ENCODE measurements at regions not wholly inside any gene's neighbourhood (a gene's known extent, or its start where the extent isn't known, plus 50 kb on each side); places are given as distances from the start of the nearest gene placed in this dataset.

DNA sequence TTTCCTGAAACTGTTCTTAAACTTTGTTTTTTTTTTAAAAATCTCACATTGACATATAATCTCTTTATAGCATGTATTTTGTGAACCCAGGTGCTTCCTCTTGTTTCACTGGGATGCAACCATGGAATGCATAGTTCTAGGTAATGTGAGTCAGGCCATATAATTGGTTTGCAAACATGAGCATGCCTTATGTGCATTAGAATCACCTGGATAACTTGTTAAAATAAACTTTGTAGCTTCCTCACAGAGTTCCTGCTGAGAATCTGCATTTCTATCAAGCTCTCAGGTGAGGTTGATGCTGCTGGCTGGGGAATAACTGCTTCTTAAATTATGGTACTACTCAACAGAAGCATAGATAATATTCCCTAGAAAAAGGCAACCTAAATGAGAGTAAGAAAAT lies 940.3 kb upstream of the LCORL start:
- no peak for DNase-seq (ENCODE audit: low read depth in 3 of 3)

DNA sequence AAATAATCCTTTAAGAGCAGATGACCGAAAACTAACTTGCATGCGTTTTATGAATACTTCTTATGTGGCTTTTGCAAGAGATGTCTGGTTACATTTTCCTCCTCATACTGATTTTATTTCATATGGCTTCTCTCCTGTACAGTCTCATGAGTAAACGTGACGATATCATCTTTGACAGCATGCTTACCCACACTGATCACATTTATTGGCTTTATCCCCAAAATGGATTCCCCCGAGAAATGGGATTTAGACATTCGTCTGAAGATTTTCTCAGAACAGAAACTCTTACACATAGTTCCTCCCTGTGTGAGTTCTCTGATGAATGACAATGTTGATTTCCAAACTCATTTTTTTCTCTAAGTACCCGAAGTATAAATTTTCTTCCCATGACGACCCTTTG lies 939.7 kb upstream of the LCORL start:
- no peak for DNase-seq (ENCODE audit: low read depth in 3 of 3)

DNA sequence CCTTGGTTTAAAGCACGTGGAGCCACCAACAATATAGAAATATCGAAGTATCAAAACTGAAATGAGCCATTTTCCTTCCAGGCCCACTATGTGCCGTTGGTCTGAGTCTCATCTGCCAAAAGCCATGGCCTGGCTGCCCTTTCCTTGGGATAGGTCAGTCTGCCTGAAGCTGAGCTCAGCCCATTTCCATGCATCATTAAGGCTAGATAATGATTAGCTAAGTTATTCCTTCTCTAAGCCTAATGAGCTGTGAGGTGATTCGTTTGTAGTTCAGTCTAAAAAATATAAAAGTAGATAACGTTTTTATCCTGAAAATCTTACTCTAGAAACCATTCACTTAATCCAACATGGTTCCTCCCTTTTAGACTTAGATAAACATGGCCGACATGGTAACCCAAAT lies 936.2 kb upstream of the LCORL start:
- no peak for DNase-seq (ENCODE audit: low read depth in 3 of 3)

DNA sequence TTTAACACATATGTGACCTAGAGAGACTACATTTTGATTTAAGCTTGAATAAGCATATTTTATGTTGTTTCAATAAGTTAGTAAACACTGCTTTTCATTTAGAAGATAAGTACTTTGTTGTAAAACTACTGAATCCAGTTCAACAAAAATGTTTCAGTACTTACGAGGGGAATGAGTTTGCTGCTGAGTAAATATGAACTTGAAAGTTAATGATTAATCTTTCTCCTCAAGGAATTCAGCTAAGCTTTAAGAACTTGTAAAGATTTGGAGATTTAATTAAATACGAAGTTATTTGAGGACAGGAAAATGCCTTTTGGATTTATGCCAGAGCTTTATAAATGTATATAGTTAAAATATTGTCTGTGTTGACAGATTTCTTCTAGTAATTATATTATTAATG lies 933.0 kb upstream of the LCORL start:
- DNase-seq (ENCODE audit: low read depth in 3 of 3) = no peak

DNA sequence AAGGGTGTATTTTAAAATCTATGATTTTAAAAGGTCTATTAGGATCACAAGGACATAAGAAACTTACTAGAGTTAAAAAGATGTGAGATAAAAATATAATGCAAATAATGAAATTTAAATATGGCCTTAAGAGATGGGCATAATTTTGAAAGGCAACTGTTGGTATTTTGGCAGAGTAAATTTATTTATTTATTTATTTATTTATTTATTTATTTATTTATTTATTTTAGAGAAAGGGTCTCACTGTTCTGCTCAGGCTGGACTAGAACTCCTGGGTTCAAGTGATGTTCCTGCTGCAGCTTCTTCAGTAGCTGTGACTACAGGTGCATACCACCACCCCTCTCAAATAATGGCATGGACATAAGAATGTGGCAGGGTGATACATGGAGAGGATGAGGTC lies 932.1 kb upstream of the LCORL start:
- DNase-seq (ENCODE audit: low read depth in 3 of 3) = no peak

DNA sequence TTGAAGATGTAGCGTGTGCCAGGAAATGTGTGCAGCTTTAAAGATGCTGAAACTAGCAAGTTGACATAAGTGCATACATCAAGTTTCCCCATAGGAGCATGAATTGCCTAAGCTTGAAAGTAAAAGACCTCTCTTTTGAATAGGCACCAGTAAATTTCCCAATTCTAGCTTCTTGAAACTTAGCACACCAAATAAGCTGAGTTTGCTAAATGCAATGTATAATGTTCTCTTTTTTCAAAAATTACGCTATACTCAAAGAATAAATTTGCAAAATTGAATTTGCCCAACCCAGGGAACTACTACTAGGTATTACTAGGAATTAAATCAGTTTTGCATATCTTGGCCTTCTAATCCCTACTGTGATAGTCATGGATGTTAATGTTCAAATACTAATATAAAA lies 923.9 kb upstream of the LCORL start:
- no peak for DNase-seq (ENCODE audit: low read depth in 3 of 3)

DNA sequence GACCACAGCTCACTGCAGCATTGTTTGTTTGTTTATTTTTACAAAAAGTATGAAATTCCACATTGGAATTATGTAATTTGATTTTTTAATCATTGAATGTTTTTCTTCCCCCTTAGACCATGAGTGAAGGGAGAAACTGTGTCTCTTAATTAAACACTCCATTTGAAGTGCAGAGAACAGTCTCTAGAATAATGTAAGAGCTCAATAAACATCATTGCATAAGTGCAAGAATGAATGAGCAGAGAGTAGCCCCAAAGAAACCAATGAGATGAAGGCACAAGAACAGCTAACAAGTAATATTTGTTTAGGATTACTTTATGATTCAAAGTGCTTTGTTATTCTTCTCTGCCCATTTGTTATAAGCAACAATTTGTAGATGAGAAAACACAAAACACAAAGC lies 921.3 kb upstream of the LCORL start:
- DNase-seq (ENCODE audit: low read depth in 3 of 3) = no peak

DNA sequence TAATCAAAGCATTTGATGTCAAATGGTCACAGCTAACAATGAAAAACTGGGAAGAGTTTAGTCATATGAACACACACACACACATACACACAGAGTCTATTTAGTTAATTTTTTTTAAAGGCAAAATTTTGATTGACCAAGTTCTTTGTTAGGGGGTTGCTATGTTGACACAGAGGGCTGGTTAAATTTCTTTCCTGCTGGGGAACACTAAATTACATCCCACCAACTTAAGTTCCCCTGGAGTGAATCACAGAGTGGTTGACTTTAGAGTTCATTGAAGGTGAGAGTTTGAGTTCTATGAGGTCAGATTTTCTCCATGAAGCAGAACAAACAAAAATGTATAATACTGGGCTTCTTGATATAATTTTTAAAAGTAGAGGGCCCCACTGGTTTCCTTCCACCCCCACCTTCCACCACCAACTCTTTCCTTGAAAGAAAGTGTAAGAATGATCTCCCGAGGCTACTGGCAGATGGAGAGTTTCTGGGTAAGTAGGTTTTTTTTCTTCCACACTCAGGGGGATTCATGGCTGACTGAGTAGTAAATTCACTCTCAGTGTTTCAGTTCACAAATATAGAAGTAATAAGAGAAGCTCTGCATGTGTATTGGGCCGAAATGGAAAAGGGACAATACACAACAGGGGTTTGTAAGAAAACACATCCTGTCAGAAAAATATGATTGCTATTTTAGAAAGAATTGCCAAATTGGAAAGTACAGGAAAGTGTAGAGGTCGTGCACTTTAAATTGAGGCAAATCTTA lies 917.0 kb upstream of the LCORL start:
- DNase-seq (ENCODE audit: low read depth in 3 of 3) = no peak

DNA sequence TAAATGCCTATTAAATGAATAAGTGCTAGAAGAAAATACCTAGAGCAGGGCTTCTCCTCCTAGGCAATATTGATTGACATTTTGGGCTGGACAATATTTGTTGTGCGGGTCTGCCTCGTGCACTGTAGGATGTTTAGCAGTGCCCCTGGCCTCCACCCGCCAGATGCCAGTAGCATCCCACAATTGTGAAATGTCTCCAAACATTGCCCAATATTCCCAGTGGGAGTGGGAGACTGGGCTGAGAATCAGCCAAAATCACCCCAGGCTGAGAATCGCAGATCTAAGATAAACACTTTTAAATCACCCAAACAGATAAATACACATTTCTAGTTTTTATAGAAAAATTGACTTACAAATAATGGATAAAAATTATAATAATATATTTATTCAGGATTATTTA lies 916.2 kb upstream of the LCORL start:
- no peak for DNase-seq (ENCODE audit: low read depth in 3 of 3)

DNA sequence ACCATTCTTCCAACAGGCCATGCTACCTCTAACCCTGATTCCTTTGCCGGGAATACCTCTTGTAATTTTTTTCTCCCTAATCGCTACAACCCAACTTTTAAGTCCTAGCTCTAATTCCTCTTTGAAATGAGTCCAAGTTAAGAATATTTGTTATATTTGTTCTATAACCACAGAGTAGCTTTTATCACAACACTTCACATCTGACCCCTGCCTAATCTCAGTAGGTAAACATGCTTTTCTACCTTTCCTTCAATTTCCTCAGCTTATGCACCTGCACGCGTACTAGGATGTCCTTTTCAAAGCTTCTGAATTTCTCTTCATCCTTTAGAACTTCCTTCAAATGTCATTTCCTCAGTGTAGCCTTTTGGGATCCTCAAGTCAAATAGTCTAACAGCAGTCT lies 915.5 kb upstream of the LCORL start:
- no peak for DNase-seq (ENCODE audit: low read depth in 3 of 3)

DNA sequence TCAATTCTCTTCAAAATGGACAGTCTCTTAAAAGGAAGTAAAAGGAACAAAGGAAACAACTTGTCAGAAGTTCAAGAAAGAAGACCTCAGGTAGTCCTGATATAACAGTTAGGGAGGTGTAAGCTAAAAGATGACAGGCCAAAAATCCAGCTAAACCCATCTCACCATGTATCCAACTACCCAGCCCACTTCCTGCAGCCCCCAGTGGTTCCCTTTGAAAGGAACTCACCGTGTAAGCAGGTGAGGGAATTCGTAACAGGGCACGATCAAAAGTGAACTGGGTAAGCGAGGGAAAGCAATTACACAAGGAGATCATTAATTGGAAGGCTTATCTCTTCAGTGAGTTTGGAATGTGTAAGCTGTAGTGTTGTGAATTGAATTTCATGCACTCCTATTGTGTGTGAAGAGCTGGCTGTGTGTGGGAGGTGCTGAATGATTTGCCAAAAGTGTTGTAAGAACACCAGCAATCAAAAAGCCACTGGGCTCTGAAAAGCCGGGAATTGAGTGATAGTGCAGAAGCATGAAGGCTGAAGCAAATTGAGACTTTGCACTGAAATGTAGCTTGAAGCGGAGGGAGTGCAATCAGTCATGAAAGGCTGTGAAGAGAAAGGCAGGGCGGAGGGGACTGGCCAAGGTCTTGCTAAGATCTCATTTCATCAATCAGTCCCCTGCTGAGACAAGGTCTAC lies 914.2 kb upstream of the LCORL start:
- no peak for DNase-seq (ENCODE audit: low read depth in 3 of 3)

DNA sequence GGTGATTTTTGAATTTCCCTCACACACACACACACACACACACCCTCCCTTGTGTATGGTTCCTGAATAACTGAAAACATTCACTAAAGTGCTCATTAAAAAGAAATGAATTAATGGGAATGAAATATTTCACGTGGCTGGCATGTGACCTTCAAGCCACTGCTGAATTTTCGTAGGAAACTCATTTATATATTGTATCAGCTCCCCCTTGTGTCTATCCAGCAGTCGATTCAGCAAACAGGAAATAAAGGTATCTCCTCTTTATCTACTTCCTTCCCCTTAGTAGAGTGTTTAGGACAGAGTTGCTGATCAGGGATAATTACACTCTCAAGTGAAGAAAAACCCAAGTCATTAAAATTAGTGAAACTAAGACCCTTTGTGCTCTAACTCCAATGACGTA lies 912.6 kb upstream of the LCORL start:
- no peak for DNase-seq (ENCODE audit: low read depth in 3 of 3)

DNA sequence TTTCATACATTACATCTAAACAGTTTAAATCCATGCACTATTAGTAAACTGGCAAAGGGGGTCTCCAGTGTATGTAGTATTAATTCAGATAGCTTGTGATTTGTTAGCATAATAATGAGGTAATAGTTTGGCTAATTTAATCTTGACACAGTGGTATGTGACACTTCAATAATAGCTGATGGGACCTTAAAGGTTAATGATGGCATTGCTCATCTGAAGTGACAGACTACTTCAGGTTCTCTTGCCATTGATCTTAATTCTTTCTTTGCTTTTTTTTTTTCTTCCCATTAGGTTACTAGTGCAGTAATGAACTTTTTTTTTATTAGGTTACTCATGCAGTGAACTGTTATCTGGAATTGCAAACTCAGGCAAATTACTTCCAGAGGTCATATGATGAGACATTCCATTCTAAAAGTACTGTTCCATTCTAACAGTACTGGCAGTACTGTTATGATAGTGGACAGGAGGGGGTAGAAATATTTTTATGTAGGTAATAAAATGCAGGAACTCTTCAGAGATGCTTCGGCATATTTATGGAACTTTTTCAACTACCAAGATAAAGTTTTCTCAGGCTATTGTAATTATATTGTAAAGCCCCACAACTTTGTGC lies 911.3 kb upstream of the LCORL start:
- no peak for DNase-seq (ENCODE audit: low read depth in 3 of 3)

DNA sequence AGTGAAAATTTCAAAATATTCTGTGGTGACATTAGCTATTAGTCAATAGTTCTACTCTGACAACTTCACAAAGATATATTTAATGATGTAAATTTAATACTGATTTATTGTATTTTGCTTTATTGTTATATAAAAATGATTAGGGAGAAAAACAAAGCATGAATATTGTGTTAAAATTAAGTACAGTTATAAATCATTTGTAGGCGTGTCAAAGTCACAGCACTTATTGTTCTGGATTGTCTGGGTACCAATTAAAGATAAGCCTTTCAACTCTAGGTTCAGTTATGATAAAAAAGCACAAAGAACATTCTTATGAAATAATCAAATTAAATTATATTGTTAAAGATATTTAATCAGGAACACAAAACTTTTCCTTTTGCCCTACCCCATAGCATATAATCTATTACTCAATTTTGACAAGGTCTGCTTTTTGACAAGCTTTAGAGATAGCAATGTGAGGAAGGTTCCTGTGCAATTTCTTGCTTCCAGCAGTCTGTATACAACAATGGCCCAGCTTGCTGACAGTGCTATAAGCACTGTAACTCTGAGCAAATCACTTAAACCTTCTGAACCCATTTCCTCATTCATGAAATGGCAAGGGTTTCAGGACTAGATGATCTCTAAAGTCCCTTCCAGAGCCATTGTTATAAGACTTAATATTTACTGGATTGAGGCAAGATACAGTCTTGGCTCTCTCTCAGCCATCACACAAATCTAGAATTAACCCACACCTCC lies 910.3 kb upstream of the LCORL start:
- DNase-seq (ENCODE audit: low read depth in 3 of 3) = no peak

DNA sequence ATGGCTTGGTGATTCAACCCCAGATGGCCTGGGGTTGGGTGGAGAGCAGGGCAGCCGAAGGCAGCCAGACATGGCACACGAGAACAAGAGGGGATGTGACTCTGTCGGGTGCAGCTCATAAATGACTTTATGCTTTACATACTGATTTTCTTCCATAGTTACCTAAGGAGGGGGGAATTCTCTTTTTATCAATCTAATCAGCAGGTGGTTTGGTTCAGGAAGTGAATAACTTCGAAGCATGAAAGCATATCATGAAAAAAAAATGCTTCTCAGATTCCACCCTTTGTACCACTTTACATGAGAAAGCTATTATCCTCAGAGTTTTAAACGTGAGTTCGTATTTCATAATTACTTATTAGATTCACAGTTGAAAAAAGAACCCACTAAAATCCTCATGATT lies 908.9 kb upstream of the LCORL start:
- DNase-seq (ENCODE audit: low read depth in 3 of 3) = no peak

DNA sequence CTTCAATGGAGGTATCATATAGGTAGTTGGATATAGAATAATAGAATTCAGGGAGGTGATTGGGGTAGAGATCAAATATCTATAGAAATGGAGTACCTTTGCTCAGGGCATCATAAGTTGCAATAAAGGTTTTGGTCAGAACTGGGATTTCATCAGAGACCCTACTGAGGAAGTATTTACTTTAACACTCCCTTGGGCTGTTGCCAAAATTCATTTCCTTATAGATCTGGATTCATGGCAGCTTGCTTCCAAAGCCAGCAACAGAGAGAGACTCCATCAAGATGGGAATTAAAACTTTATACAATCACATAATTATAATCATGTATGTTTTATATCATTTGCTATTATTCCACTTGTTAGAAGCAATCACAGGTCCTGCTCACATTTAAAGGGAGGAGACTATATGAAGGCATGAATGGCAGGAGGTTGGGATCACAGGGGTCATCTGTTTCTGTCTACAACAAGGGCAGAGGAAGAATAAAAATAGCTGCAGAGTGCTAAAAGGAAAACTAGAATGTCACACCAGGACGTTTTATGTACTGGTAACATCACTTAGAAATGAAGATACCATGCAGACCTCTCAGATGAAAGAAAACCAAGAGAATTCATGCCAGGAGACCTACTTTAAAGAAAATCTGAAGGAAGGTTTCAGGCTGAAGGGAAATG lies 902.1 kb upstream of the LCORL start:
- DNase-seq (ENCODE audit: low read depth in 3 of 3) = no peak

DNA sequence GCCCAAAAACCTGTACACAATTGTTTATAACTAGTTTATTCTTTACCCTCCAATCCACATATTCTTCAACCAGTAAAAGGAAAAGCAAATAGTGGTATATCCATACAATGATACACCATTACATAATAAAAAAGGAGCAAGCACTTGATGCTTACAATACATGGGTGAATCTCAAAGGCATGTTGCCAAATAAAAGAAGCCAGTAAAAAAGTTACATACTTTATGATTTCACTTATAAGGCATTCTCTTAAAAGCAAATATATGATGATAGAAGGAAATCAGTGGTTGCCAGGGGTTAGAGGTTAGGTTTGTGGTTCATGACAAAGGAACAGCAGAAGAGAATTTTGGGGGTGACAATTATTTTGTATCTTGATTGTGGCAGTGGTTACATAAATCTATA lies 896.1 kb upstream of the LCORL start:
- DNase-seq (ENCODE audit: low read depth in 3 of 3) = no peak

DNA sequence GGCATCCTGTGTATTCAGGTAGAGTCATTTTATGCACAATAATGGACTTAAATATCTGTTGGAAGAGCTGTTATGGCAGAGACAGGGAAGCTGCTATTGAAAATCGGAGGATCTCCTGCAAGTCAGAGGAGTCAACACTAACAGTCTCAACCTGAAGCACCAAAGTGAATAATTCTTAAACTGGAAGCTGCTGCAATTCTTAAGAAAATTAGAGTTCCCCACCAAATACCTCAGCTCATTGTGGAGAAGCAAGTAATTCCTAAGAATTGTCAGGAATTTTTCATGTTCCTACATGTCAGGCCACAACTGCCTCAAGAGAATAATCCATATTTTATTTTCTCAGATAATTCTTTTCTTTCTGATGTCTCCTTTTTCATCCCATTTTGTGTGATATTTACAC lies 892.6 kb upstream of the LCORL start:
- no peak for DNase-seq (ENCODE audit: low read depth in 3 of 3)

DNA sequence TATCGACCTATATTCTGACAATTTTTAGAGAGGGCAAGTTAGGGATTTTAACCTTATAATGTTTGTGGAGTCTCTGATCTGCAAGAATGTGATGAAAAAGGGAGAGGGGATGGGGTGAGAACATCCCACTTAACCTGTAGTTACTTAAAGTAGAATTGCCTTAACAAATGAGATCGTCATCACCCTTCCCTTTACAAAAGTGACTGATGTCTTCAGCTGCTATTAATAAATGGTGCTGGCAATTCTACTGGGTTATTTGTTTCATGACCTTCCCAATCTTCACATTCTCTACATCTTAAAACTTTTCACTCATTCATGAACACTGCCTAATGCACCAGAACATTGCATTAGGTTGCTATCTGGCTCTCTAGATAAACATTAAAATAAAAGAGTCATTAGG lies 873.4 kb upstream of the LCORL start:
- no peak for DNase-seq (ENCODE audit: low read depth in 3 of 3)

DNA sequence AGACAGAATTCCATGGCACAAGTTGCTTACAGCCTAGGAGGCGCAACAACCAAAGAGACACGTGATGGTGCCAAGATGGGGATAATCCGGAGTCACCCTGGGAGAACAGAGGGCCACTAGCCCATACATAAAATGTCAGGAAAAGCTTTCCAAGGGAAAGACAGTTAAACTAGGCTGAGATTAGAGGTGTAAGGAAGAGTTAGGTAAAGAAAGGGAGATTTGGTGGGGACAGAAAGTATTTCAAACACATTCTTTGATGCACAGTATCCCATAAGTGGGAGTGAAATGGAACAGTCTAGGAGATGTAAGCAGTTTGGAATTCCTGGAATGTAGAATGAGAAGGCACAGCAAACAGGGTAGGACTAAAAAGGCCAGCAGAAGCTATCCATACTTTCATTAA lies 860.9 kb upstream of the LCORL start:
- no peak for DNase-seq (ENCODE audit: low read depth in 3 of 3)

DNA sequence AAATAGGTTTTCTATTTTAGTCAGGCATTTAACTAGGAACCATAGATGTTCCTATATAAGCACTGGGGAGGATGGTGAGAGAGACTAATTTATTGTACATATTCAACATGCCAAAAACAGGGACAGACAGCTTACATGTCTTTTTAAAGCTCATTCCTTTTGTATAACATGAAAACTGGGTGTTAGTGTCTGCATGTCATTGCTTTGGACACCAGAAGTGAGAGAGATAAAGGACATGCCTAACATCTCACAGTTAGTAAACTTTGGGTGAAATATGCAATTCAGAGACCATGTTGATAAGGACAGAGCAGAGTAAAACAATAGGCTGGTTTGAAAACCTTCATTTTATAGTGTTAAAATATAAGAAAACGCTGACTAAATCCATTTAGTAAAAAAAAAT lies 860.0 kb upstream of the LCORL start:
- no peak for DNase-seq (ENCODE audit: low read depth in 3 of 3)

DNA sequence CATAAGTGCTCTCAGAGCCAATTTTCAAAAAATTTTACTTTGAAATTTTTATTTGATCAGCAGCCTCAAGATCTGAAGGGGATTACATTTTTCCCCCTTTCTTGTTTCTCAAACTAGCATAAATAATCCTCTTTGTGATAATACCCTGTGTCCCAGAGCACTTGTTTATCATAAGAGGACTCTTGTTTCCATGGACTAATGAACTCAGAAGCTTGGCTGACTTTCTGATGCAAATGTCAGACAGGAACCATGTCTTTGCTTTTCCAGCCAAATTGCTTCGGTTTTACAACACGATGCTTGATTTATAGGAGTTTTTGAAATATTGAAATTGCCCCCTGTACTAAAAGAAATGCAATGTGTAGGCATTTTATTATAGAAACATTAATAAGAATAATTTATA lies 859.3 kb upstream of the LCORL start:
- DNase-seq (ENCODE audit: low read depth in 3 of 3) = no peak
